ENCODE measurements at regions not wholly inside any gene's neighbourhood (a gene's known extent, or its start where the extent isn't known, plus 50 kb on each side); places are given as distances from the start of the nearest gene placed in this dataset.
"Not testable (repeated sequence)": the region's sequence is repeated elsewhere in the genome, so short reads cannot be mapped to it uniquely, and the experiment has no call there.

DNA sequence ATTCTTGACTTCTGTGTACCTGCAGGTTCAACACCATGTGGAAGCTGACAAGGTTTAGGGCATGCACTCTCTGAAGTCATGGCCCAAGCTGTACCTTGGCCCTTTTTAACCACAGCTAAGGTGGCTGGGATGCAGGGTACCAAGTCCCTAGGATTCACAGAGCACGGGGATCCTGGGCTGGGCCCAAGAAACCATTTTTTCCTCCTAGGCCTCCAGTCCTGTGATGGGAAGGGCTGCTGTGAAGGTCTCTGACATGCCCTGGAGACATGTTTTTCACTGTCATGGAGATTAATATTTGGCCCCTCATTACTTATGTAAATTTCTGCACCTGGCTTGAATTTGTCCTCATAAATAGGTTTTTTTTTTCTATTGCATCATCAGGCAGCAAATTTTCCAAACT lies 937.5 kb upstream of the ROBO1 start:
- DNase-seq: no peak

DNA sequence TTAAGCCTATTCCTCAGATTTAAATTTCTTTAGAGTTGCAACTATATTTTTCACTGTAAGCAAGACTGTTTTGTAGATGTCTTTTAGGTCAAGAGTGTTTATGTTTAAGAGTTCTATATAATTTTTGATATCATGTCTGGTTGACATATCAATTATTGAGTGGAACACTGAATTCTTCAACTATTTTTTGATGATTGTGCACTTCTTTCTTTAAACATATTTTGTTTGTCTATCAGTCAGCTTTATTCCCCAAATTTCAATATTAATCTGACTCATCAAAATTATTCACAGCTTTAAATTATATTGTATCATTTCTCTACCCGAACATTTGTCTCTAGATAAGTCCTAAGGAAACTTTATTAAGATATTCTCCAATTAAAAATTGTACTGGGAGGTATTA lies 933.6 kb upstream of the ROBO1 start:
- no peak for DNase-seq

DNA sequence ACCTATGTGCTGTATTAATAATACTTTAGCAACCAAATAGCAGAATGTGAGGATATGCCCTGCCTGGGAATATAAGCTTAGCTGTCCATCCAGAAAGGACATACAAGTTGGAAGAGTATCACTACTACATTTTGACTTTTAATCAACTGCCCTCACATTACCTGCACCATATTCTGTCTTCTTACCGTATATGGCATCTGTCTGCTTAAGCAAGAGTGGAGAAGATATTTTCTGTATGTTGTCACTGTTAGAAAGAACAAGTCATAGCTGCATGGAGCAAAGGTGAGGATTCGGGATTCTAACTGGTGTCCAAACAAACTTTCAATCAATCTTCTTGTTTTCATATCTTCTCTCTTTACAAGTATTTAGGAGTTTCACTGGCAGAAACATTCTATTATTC lies 929.5 kb upstream of the ROBO1 start:
- DNase-seq: no peak

DNA sequence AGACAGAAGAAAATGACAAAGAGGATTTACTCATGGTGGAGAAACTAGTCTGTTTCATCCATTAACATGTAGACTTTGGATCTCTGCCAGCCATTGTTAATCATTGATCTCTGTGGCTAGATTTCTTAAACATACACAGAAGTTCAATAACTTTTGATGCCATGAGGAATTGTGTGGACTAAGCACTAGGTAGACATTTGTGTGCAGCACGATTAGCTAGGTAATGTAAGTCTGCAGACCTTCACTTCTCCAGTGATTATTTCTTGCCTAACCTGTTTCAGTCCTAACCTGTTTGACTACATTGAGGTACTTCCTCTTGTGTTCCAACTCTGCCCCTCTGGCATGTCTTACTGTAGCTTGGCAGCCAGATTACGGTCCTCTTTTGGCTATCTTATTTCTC lies 928.5 kb upstream of the ROBO1 start:
- no peak for DNase-seq

DNA sequence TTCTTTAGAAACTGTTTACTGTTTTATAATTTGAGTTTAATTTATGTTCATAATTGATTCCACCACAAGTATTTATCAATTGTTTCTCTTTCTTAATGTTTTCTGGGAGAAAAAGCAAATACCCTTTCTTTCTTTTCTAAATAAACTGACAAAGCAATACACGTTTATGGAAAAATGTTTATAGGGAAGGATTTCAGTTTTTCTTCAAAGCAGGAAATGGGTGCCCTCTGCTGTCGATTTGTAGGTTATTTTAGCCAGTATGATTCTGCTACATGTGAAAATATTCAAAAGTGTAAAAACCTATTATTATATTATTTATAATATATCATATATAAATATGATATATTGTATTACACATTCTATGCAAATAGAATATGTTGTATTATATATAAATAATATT lies 921.0 kb upstream of the ROBO1 start:
- DNase-seq: no peak

DNA sequence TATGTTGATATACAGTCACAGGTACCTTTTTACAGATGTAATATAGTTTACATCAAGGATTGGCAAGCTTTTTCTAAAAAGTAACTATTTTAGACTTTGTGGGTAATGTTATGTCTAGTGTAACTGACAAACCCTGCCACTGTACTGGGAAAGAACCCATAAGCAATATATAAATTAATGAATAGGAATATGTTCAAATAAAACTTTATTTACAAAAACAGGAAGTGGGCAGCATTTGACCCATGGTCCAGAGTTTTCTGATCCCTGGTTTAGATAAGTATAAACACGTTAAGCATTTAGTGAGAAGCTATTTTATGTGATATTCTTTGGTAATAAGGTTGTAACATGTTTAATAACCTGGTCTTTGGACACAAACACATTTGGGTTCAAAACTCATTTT lies 915.2 kb upstream of the ROBO1 start:
- DNase-seq: no peak

DNA sequence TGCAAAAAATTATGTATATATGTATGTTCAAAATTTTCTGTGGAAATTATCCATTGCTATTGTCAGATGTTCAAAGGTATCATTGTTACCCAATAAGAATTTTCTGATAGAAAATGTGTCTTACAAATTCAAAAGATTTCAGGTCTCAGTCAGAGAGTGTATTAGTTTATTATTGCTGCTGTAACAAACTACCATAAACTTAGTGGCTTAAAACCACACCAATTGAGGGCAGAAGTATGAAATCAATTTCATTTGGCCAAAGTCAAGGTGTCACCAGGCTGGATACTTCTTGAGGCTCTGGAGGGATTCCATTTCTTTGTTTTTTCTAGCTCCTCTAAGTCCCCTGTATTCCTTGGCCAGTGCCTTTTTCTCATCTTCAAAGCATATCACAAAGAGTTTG lies 914.4 kb upstream of the ROBO1 start:
- no peak for DNase-seq

DNA sequence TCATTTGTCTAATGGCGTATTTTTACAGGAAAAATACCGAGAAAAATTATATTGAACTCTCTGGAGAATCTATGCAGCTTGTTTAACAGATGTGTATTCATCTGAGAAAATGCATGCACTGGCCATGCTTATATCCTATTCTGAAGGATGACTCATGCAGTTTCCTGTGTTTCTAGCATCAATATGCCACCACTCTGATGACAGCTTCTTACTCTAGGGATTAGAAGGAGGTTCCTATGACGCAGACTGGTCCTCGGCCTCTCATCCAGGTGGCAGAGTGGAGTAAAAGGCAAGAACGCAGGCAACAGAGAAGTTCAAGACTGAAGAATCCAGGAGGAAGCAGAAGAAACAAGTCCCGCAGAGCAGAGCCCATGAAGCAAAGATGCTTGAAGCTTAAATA lies 910.0 kb upstream of the ROBO1 start:
- no peak for DNase-seq

DNA sequence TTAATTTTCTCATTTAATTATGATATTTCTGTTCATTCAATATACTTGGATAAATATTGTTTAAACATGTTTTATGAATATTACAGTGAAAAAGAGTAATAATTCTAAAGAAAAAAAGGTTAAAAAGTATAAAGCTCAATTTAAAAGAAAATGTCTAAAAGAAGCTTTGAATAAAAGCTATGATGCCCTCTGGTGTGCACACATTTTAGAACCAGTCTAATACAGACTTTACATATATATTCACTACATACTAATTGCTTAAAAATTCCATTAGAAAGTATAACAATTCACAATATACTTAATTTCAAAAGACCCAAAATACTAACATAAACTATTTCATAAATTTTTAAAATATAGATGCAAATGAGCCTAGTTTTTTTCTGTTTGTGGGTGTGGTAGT lies 909.1 kb upstream of the ROBO1 start:
- no peak for DNase-seq

DNA sequence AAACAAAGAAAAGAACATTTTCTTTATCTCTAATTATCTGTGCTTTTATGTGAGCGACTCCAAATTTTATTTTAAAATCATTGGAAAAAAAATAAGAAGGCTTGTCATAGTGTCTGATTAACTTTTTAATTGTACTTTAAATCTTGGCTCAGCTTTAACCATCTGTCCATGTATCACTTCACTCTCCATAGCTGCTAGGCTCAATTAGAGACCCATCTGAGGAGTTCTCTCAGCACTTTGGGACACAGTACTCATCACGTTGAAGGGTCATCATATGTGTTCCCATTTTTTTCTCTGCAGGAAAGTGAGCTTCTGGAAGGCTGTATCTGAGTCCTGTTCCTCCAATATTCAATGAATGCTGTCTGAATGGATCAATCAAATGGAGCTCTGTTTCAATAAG lies 908.5 kb upstream of the ROBO1 start:
- DNase-seq: no peak

DNA sequence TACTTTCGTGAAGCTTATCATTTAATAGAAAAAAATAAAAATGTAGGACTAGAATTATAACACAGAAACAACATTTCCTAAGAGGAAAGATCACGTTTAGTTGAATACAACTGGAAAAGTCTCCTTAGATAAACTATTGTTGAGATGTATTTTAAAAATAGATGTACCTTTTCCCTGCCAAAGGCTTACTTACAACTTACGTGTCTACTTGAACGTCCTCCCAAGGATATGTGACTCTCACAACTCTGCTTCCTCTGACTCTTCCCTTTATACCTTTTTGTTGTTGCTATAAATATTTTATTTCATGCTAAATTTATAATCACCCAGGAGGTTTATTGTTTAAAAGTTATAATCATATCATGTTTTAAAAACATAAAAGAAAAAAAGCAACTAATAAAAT lies 908.0 kb upstream of the ROBO1 start:
- DNase-seq: no peak

DNA sequence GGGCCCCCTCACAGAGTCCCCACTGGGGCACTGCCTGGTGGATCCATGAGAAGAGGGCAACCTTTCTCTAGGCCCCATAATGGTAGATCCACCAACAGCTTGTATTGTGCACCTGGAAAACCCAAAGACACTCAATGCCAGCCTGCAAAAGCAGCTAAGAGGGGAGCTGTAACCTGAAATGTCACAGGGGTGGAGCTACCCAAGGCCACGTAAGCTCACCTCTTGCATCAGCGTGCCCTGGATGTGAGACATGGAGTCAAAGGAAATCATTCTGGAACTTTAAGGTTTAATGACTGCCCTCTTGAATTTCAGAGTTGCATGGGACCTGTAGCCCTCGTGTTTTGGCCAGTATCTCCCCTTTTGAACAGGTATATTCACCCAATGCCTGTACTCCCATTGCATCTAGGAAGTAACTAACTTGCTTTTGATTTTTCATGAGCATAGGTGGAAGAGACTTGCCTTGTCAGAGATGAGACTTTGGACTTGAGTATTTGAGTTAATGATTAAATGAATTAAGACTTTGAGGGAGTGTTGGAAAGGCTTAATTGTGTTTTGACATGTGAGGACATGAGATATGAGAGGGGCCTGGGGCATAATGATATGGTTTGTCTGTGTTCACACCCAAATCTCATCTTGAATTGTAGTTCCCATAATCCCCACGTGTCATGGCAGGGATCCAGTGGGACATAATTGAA lies 900.9 kb upstream of the ROBO1 start:
- no peak for DNase-seq

DNA sequence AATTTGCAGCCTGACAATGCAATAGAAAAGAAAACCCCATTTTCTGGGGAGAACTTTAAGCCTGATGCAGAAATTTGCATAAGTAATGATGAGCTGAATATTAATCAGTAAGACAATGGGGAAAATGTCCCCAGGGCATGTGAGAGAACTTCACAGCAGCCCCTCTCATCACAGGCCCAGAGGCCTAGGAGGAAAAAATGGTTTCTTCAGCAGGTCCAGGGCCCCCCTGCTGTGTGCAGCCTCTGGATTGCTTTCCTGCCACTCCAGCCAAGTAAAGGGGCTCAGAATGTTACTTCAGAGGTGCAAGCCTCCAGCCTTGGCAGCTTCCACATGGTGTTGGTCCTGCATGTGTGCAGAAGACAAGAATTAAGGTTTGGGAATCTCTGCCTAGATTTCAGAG lies 900.3 kb upstream of the ROBO1 start:
- no peak for DNase-seq

DNA sequence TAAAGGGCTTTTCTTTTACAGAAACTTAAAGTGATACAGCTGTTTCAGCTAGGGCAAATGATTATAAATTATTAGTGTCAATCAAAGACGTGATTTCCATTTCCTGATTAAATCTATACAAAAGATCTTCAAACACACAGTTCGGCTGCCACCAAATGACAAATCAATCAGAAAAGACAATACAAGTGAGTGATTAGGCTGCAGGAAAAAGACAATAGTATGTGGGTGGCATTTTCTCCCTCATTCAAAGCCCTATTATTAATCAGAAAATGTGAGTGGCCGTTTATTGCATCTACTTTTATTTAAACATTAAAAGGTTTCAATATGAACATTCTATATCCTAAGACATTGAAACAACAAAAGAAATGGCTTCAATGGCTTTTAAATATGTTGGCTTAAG lies 895.6 kb upstream of the ROBO1 start:
- no peak for DNase-seq

DNA sequence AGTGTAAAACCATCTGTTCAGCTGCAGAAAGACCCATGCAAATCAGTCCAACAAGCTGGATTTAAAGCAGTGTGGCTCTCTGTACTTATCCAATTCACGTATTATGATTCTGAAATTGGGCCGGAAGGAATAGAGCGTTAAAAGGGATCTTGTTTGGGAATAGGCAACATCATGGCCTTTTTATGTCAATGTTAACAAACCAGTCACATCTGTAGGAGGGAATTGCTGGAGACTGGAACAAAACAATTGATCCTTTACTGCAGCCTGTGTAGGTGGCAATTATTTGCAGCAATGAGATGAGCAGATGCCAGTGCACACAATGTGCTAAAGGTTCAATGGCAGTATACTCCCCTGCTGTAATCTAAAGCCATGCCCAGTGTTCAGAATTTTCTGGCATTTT lies 887.4 kb upstream of the ROBO1 start:
- no peak for DNase-seq

DNA sequence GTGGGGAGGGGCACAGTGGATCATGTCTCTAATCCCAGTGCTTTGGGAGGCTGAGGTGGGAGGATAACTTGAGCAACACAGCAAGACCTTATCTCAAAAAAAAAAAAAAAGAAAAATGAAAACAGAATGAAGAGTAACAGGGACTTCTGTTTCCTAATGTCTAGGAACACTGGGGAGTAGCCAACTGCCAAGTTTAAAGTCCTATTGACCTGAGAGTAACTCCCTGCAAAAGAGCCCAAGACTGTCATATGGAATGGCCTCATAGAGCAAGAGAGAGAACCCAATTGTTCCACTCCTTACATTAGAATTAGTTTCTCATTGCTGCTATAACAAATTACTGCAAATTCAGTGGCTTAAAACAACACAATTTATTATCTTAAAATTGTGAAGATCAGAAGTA lies 881.4 kb upstream of the ROBO1 start:
- DNase-seq: no peak

DNA sequence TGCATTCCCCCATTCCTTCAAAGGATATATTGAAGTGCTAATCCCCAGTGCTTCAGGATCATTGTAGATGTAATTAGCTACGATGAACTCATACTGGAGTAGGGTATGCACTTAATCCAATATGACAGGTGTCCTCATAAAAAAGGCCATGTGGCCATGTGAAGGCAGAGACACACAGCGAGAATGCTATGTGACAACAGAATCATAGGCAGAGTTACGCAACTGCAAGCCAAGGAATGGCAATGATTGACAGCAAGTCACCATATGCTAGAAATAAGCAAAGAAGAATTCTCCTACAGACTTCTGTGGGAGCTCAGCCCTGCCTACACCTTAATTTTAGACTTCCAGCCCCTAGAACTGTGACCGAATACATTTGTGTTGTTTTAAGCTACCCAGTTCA lies 875.6 kb upstream of the ROBO1 start:
- no peak for DNase-seq

DNA sequence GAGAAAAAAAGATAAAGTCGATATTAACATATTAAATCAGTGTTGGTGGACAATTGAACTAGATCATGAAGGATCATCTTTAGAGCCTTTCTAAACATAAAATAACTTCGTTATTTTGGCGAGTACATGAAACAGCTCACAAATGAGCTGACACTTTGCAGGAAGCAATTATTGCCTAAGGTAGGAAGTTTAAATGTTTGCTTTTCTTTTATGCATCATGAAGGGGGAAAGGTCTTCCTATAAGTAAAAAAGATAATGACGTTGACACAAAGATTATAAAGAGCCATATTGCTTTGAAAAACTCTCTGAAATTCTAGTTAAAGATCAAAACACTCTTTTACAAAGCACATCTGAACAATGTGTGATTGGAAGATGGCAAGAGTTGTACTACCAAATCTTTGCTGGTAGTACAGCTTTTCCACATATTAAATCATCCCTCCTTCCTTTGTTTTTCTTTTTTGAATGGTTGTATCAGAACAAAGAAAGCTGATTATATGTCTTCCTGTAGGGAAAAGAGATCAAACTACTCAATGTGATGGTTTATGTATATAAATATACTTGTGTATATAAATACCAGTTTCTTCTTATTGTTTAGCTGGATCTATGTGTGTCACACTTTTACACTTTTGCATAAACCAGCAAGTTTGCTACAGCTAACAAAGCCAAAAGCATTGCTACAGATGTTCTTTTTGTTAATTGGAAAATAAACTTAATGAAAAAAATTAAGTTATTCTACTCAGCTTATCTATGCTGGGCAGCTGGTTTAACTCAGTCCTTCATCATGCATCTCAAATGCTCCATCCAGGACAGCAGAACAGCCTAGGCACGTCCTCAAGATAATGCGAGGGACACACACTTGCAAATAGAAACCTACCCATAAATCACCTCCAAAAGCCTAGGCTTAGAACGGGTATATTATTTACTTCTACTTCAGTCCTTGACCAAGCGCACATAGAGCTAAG lies 850.8 kb upstream of the ROBO1 start:
- no peak for DNase-seq

DNA sequence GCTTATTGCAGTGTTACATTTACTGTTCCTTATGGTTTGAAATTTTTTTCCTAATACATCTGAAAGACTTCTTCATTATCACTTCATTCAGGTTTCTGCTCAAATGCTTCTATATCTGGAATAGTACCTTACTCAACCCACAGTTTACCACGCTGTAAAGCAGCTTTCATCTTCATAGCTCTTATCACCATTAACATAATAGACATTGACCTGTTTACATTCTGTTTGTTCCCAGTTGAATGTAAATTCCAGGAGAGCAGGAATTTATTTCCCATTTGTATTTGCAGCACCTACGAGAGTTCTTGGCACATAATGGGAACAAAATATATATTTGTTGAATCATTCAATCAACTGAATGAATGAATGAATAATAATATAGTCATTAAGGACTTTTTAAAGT lies 844.6 kb upstream of the ROBO1 start:
- DNase-seq: no peak

DNA sequence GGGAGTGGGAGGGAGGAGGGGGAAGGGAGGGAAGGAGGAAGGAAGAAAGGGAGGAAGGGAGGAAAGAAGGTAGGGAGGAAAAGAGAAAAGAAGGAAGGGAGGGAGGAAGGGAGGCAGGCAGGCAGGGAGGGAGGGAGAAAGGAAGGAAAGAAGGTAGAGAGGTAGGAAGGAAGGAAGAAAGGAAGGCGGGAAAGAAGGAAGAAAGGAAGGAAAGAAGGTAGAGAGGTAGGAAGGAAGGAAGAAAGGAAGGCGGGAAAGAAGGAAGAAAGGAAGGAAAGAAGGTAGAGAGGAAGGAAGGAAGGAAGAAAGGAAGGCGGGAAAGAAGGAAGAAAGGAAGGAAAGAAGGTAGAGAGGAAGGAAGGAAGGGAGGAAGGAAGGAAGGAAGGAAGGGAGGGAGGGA lies 840.3 kb upstream of the ROBO1 start:
- DNase-seq: not testable (repeated sequence)

DNA sequence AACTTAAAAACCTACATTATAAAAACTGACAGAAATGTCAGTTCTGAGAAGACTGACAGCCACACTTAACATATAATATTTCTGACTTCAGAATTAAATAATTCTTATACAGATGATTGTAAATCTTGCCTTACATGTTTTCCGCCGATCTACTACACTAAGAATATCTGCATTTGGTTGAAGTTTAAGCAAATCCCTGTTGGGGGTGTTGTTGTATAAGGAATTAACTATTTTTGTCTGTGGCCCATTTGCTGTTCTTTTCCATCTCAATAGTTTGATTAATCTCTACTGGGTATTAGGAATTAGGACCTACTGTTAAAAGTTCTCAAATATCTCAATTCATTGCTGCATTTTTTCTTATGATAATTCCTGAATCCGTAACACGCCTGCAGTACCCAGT lies 838.3 kb upstream of the ROBO1 start:
- DNase-seq: no peak

DNA sequence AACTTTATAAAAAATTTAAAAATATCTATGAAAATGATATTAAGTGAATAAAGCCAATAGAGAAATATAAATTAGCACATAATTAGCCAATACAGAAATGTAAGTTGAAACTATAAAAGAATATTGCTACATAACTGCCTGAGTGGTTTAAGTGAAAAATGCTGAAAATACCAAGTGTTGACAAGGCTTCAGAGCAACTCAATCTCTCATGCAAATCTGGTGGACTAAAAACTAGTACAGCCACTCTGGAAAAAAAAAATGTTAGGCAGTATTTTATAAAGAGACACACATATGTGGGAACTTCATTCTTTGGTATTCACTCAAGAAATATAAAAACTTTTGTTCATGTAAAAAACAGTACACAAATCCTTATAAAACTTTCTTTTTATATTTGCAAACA lies 833.7 kb upstream of the ROBO1 start:
- DNase-seq: no peak

DNA sequence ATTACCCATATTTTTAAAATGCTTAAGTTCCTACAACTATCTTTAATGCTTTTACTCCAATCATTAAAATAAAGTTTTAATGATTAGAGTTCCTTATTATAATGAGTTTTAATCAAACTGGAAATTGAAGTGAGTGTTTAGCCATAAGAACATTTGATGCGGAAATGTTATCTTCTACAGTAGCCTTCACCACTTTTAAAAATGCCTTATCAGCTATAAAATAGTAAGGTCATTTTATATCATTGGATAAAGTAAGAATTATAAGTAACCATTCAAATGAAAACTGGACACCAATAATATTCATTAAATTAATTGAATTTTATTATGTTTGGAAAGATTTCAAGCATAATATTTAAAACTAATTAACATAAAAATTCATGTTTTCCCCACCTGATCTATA lies 825.0 kb upstream of the ROBO1 start:
- DNase-seq: no peak

DNA sequence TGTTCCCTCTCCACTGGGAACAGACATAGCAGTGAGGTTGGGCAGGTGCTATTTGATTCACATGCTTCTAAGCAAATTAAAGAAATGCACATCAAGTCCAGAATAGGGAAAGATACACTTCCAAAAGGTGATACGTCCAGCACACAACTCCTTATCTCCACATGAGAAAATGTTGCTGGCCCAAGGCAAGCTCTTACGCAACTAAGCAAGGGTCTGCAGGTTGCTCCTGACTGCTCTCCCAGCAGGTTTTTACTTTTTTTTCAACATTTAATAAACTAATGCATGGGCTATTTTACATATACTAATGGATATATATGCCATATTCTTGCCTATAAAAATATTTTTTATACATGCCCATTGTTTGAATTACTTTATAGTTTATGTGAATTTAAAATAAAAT lies 818.5 kb upstream of the ROBO1 start:
- no peak for DNase-seq

DNA sequence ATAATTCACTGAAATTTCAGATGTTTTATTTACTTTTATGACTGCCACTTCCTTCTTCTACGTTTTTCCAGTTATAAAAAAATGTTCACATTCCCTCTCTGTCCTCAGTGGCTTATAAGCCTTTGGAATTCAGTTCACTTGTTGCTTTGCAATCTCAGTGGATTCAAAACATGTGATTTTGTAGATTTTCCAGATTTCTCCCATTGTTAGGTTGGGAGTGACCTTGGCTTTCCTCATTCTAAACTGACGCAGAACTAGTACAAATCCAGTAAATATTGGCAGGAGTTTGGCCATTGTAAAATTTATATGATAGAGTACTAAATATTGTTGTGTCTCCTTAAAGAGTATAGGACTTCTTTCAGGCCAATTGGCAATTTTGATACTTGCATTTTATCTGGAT lies 812.3 kb upstream of the ROBO1 start:
- no peak for DNase-seq

Data from activated gamma-delta T cell (primary cell).